H1 (cell line): ENCODE measurements at regions not wholly inside any gene's neighbourhood (a gene's known extent, or its start where the extent isn't known, plus 50 kb on each side); places are given as distances from the start of the nearest gene placed in this dataset.

Experiments used
- CTCF ChIA-PET: fragments of 300-600 bp; sonication (Branson Sonifier 250); formaldehyde crosslinking; loops from one replicate; lab custom pipeline; 2021; ENCODE audit not compliant: partially characterized antibody; lab: Charles Lee
- POLR2A ChIA-PET: fragments of 300-600 bp; sonication (Branson Sonifier 250); formaldehyde crosslinking; loops from one replicate; lab custom pipeline; 2021; ENCODE audit warnings: inconsistent platforms; ENCODE audit not compliant: partially characterized antibody; lab: Charles Lee
- DNase-seq, 2 experiments: peaks; one replicate each; pipeline versions ENCODE4 v3.0.0 to v3.0.0-alpha.2; 2010 to 2022; ENCODE audit warnings: low spot score in 2 of 2, low read depth in 1 of 2, mixed read lengths in 1 of 2
- FAIRE-seq: peaks from 2 replicates; lab custom pipeline; 2011; peaks lifted over from hg19 to GRCh38; lab: Jason Lieb, UNC
- H2AFZ ChIP-seq: 2 replicates; pipeline ENCODE4 v1.8.1; 2012; ENCODE audit warnings: low read length, inconsistent platforms
- H2AK5ac ChIP-seq: 2 replicates; pipeline ENCODE4 v1.6.1; 2013; ENCODE audit warnings: low read depth, low read length
- H2BK120ac ChIP-seq: replicated peaks from 2 replicates; pipeline ENCODE3; 2013; ENCODE audit warnings: low read depth, low read length, inconsistent platforms
- H2BK12ac ChIP-seq: 2 replicates; pipeline ENCODE4 v1.6.1; 2013; ENCODE audit warnings: low read depth, low read length
- H2BK15ac ChIP-seq: 2 replicates; pipeline ENCODE4 v1.6.1; 2013; ENCODE audit warnings: low read length
- H2BK20ac ChIP-seq: 2 replicates; pipeline ENCODE4 v1.6.1; 2013; ENCODE audit warnings: low read length
- H2BK5ac ChIP-seq: 2 replicates; pipeline ENCODE4 v1.6.1; 2013; ENCODE audit warnings: low read depth, low read length
- H3K14ac ChIP-seq: 2 replicates; pipeline ENCODE4 v1.6.1; 2013; ENCODE audit warnings: inconsistent platforms; ENCODE audit not compliant: insufficient read length
- H3K18ac ChIP-seq: 2 replicates; pipeline ENCODE4 v1.6.1; 2013; ENCODE audit warnings: low read length; ENCODE audit errors: extremely low read depth
- H3K23ac ChIP-seq: 2 replicates; pipeline ENCODE4 v1.6.1; 2013; ENCODE audit warnings: inconsistent platforms; ENCODE audit not compliant: insufficient read length
- H3K23me2 ChIP-seq: 2 replicates; pipeline ENCODE4 v1.6.1; 2013; ENCODE audit warnings: low read depth, low read length
- H3K27ac ChIP-seq: 2 replicates; pipeline ENCODE4 v1.6.1; 2011; ENCODE audit warnings: low read depth, low read length, inconsistent platforms
- H3K27me3 ChIP-seq, 4 experiments: replicated peaks in 1 of 4; 1 replicate in 1 of 4; 2 replicates in 3 of 4; pipeline versions ENCODE4 v1.6.1 to v1.8.1; 2011 to 2013; ENCODE audit warnings: low read length in 3 of 4, mild to moderate bottlenecking in 3 of 4, inconsistent platforms in 2 of 4, mixed read lengths in 2 of 4, moderate library complexity in 1 of 4; ENCODE audit not compliant: control insufficient read depth in 3 of 4, insufficient read depth in 3 of 4; ENCODE audit errors: extremely low read depth in 1 of 4
- H3K36me3 ChIP-seq, 4 experiments: 2 replicates each; pipeline versions ENCODE4 v1.6.1 to v1.8.1; 2011 to 2013; ENCODE audit warnings: mild to moderate bottlenecking in 4 of 4, low read length in 3 of 4, moderate library complexity in 2 of 4, control low read depth in 1 of 4, inconsistent platforms in 1 of 4; ENCODE audit not compliant: insufficient read depth in 4 of 4, control insufficient read depth in 2 of 4
- H3K4ac ChIP-seq: replicated peaks from 2 replicates; pipeline ENCODE3; 2013; ENCODE audit warnings: low read length, low read depth, mixed read lengths, inconsistent platforms; ENCODE audit not compliant: insufficient read length
- H3K4me1 ChIP-seq, 4 experiments: replicated peaks in 1 of 4; 1 replicate in 1 of 4; 2 replicates in 3 of 4; pipeline versions ENCODE4 v1.6.1 to v1.8.1; 2011 to 2013; ENCODE audit warnings: low read length in 3 of 4, inconsistent platforms in 2 of 4, mixed read lengths in 1 of 4; ENCODE audit not compliant: insufficient read depth in 4 of 4, control insufficient read depth in 3 of 4
- H3K4me2 ChIP-seq, 2 experiments: 2 replicates each; pipeline versions ENCODE4 v1.6.1 to v1.8.1; 2011 to 2013; ENCODE audit warnings: low read depth in 2 of 2, low read length in 2 of 2, control low read depth in 1 of 2, inconsistent platforms in 1 of 2, mild to moderate bottlenecking in 1 of 2; ENCODE audit not compliant: insufficient read depth in 1 of 2
- H3K4me3 ChIP-seq, 4 experiments: fragments of 200-600, 300-600 bp in 1 of 4; sonication (generic), shearing (Covaris generic), sonication (Bioruptor Twin) in 1 of 4; 2 replicates each; pipeline versions ENCODE4 v1.5.1 to v1.8.1; 2011 to 2016; ENCODE audit warnings: low read length in 4 of 4, low read depth in 3 of 4, control low read depth in 2 of 4, inconsistent platforms in 2 of 4, mild to moderate bottlenecking in 2 of 4, mixed read lengths in 1 of 4, moderate library complexity in 1 of 4; ENCODE audit not compliant: insufficient read depth in 2 of 4; ENCODE audit errors: extremely low read depth in 1 of 4
- H3K56ac ChIP-seq: replicated peaks from 2 replicates; pipeline ENCODE3; 2013; ENCODE audit warnings: low read depth, mild to moderate bottlenecking, mixed read lengths, low read length, inconsistent platforms; ENCODE audit not compliant: insufficient read length
- H3K79me1 ChIP-seq: 2 replicates; pipeline ENCODE4 v1.6.1; 2013; ENCODE audit warnings: low read depth, low read length, control low read depth
- H3K79me2 ChIP-seq, 2 experiments: 2 replicates each; pipeline versions ENCODE4 v1.6.1 to v1.8.1; 2012 to 2013; ENCODE audit warnings: low read length in 2 of 2, mild to moderate bottlenecking in 2 of 2, inconsistent platforms in 1 of 2; ENCODE audit not compliant: insufficient read depth in 2 of 2, control insufficient read depth in 1 of 2
- H3K9ac ChIP-seq, 4 experiments: replicated peaks in 1 of 4; 1 replicate in 1 of 4; 2 replicates in 3 of 4; pipeline versions ENCODE4 v1.6.1 to v1.8.1; 2011 to 2013; ENCODE audit warnings: low read depth in 3 of 4, low read length in 3 of 4, control low read depth in 2 of 4, mild to moderate bottlenecking in 2 of 4, moderate library complexity in 2 of 4, inconsistent platforms in 1 of 4; ENCODE audit errors: extremely low read depth in 1 of 4
- H3K9me3 ChIP-seq, 2 experiments: 2 replicates each; pipeline versions ENCODE4 v1.6.1 to v1.8.1; 2012 to 2013; ENCODE audit warnings: mild to moderate bottlenecking in 2 of 2, moderate library complexity in 2 of 2, control low read depth in 1 of 2, inconsistent platforms in 1 of 2, low read depth in 1 of 2, low read length in 1 of 2, mixed read lengths in 1 of 2; ENCODE audit not compliant: insufficient read depth in 2 of 2
- H4K20me1 ChIP-seq, 2 experiments: replicated peaks in 1 of 2; 2 replicates each; pipeline versions ENCODE3 to v1.8.1; 2011 to 2013; ENCODE audit warnings: inconsistent platforms in 2 of 2, low read length in 2 of 2, mild to moderate bottlenecking in 1 of 2; ENCODE audit not compliant: insufficient read depth in 2 of 2, control insufficient read depth in 1 of 2
- H4K5ac ChIP-seq: 2 replicates; pipeline ENCODE4 v1.6.1; 2013; ENCODE audit warnings: low read length, low read depth, mixed read lengths, inconsistent platforms; ENCODE audit not compliant: insufficient read length
- H4K8ac ChIP-seq: 2 replicates; pipeline ENCODE4 v1.8.0; 2013; ENCODE audit warnings: mild to moderate bottlenecking, moderate library complexity, low read length, inconsistent platforms; ENCODE audit not compliant: insufficient read depth; ENCODE audit errors: extremely low read depth
- H4K91ac ChIP-seq: replicated peaks from 2 replicates; pipeline ENCODE3; 2013; ENCODE audit warnings: low read length, mixed read lengths, inconsistent platforms; ENCODE audit not compliant: insufficient read length
- BRCA1 ChIP-seq: IDR thresholded peaks from 2 replicates; pipeline ENCODE4 v1.6.1; 2012; ENCODE audit warnings: low read depth, low read length, improper control_type of control experiment
- CREB1 ChIP-seq: IDR thresholded peaks from 2 replicates; pipeline ENCODE4 v1.6.1; 2012; ENCODE audit warnings: inconsistent platforms
- EGR1 ChIP-seq: IDR thresholded peaks from 2 replicates; pipeline ENCODE4 v1.6.1; 2011; ENCODE audit warnings: low read depth, low read length, borderline replicate concordance
- FOSL1 ChIP-seq: IDR thresholded peaks from 2 replicates; pipeline ENCODE4 v1.6.1; 2011; ENCODE audit warnings: mild to moderate bottlenecking, low read depth, low read length, moderate library complexity; ENCODE audit not compliant: insufficient read depth
- GABPA ChIP-seq: IDR thresholded peaks from 2 replicates; pipeline ENCODE4 v1.6.1; 2011; ENCODE audit warnings: mild to moderate bottlenecking, low read length, moderate library complexity, borderline replicate concordance; ENCODE audit not compliant: insufficient read depth
- GTF2F1 ChIP-seq: IDR thresholded peaks from 2 replicates; pipeline ENCODE4 v1.6.1; 2012; ENCODE audit warnings: low read depth, low read length, improper control_type of control experiment, borderline replicate concordance
- MAFK ChIP-seq: IDR thresholded peaks from 2 replicates; pipeline ENCODE4 v1.6.1; 2012; ENCODE audit warnings: low read depth, mild to moderate bottlenecking, improper control_type of control experiment, low read length
- POLR2AphosphoS5 ChIP-seq: IDR thresholded peaks from 2 replicates; pipeline ENCODE4 v1.6.1; 2011; ENCODE audit warnings: low read depth, low read length
- POU5F1 ChIP-seq: IDR thresholded peaks from 2 replicates; pipeline ENCODE4 v1.6.1; 2011; ENCODE audit warnings: low read depth, mild to moderate bottlenecking, low read length, moderate library complexity
- RBBP5 ChIP-seq: IDR thresholded peaks from 2 replicates; pipeline ENCODE4 v1.7.1; 2012; ENCODE audit warnings: low read depth, mild to moderate bottlenecking, inconsistent platforms, low read length, moderate library complexity, borderline replicate concordance
- RXRA ChIP-seq: IDR thresholded peaks from 2 replicates; pipeline ENCODE4 v1.6.1; 2011; ENCODE audit warnings: low read depth, mild to moderate bottlenecking, low read length, moderate library complexity; ENCODE audit not compliant: insufficient read depth
- SIX5 ChIP-seq: IDR thresholded peaks from 2 replicates; pipeline ENCODE4 v1.6.1; 2011; ENCODE audit warnings: mild to moderate bottlenecking, low read depth, low read length
- SP4 ChIP-seq: IDR thresholded peaks from 2 replicates; pipeline ENCODE4 v1.6.1; 2012; ENCODE audit warnings: low read length, inconsistent platforms
- TCF12 ChIP-seq: IDR thresholded peaks from 2 replicates; pipeline ENCODE4 v1.6.1; 2011; ENCODE audit warnings: low read depth, mild to moderate bottlenecking, low read length
- TEAD4 ChIP-seq: IDR thresholded peaks from 2 replicates; pipeline ENCODE4 v1.6.1; 2012; ENCODE audit warnings: low read depth, low read length, inconsistent platforms, mixed read lengths
- WGBS, 2 experiments: shearing (Covaris generic) in 1 of 2; methylation state at CpG; one replicate each; pipeline versions ENCODE4 v1.1.6 to v1.1.7; 2013 to 2015; ENCODE audit warnings: low lambda C conversion rate in 2 of 2, mixed read lengths in 2 of 2, inconsistent platforms in 1 of 2, low coverage in 1 of 2, missing lambda C conversion rate in 1 of 2; ENCODE audit not compliant: insufficient replicate concordance in 2 of 2, insufficient coverage in 1 of 2, insufficient read length in 1 of 2; ENCODE audit errors: extremely low coverage in 1 of 2, missing lambda C conversion rate in 1 of 2; 5-methylcytosine and 5-hydroxymethylcytosine counted together

DNA sequence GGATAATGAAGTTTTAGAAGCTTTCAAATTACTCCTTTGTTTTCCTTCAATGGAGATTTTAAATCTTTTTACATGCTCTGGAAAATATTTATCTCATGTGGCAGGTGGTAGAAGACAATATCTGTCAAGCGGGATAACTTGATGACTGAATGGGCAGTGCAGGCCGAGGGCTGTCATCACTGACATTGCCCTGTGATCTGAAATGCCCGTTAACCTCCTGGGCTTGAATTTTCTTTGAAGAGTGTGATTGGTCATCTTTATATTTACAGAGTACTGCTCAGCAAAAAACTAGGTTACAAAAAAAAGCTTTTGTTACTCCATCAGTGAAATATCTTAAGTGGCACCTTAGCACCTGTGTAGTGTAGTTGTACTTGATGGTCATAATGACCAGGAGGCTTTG is 147.5 kb downstream of the GATB start:
- no peak for TF ChIP-seq POLR2AphosphoS5
- no peak for TF ChIP-seq CREB1
- TF ChIP-seq EGR1 = no peak
- TF ChIP-seq RBBP5 = no peak
- TF ChIP-seq BRCA1 = no peak
- TF ChIP-seq GTF2F1 = no peak
- no peak for TF ChIP-seq SP4
- no peak for TF ChIP-seq FOSL1
- TF ChIP-seq GABPA = no peak
- no peak for TF ChIP-seq RXRA
- TF ChIP-seq TEAD4 = no peak
- TF ChIP-seq SIX5 = no peak
- no peak for TF ChIP-seq POU5F1
- no peak for TF ChIP-seq TCF12
- no peak for TF ChIP-seq MAFK
- TF ChIP-seq, all 59 proteins: peak for 0
- DNase-seq (no peak), FAIRE-seq (no peak)
- Histone ChIP-seq H4K5ac (no peak overlapping the region), H2BK120ac (no peak overlapping the region), H4K20me1 (no peaks in the 10 kb centered on the region), H4K91ac (no peak overlapping the region), H3K4ac (no peak overlapping the region), H3K4me2 (no peak overlapping the region), H3K4me1 (no peaks in the 10 kb centered on the region), H3K23ac (no peak overlapping the region), H3K36me3 (no peaks in the 10 kb centered on the region), H2AK5ac (no peak overlapping the region), H2BK15ac (no peak overlapping the region), H3K79me2 (peaks cover 0 to 13% of the 10 kb centered on the region in 2 experiments; a peak in 2 of 4 replicates), H3K23me2 (no peaks in the 10 kb centered on the region; the same call in 1 of the 2 replicates), H4K8ac (no peak overlapping the region), H3K27me3 (no peaks in the 10 kb centered on the region), H2AFZ (no peak overlapping the region), H3K4me3 (no peak overlapping the region), H3K9me3 (no peaks in the 10 kb centered on the region), H2BK12ac (no peak overlapping the region), H3K14ac (no peak overlapping the region), H3K56ac (no peak overlapping the region), H2BK5ac (no peak overlapping the region), H3K27ac (no peak overlapping the region), H3K79me1 (no peaks in the 10 kb centered on the region; the same call in 1 of the 2 replicates), H2BK20ac (no peak overlapping the region), H3K18ac (no peak overlapping the region), H3K9ac (no peak overlapping the region)
- 98% methylated on average over 3 of the region's 3 CpGs; no CpG with 5 or more reads in 1 of the 2 experiments for WGBS, 2 experiments
- ChIA-PET CTCF (interaction anchor here (0.6 to 3.4 kb wide), 9 partner anchors 8 to 309 kb away, joined by 3 to 16 read pairs (median 3); no protein-coding TSS in a partner anchor), POLR2A (no interaction called here)
